Endothelial cell of umbilical vein (primary cell): ENCODE measurements at regions not wholly inside any gene's neighbourhood (a gene's known extent, or its start where the extent isn't known, plus 50 kb on each side); places are given as distances from the start of the nearest gene placed in this dataset.

Experiments used
- BruUV-seq: library from RNA; stranded (reverse); fragments of 400-500 nt; replicated peaks from 2 replicates; lab custom pipeline; 2021; lab: Mats Ljungman, UMichigan
- CTCF ChIA-PET: fragments of 300-600, 350-600 bp; sonication (Branson Sonifier 250); formaldehyde crosslinking; loops from one replicate; lab custom pipeline; 2021; ENCODE audit warnings: antibody characterized with exemption, inconsistent platforms; lab: Charles Lee
- POLR2A ChIA-PET: fragments of 300-600, 350-600 bp; sonication (Branson Sonifier 250); formaldehyde crosslinking; loops from one replicate; lab custom pipeline; 2021; ENCODE audit warnings: antibody characterized with exemption, inconsistent platforms; lab: Charles Lee
- DNase-seq: peaks from one replicate; pipeline ENCODE4 v3.0.0-alpha.2; 2011; ENCODE audit warnings: low read depth, low spot score
- FAIRE-seq: peaks from 2 replicates; lab custom pipeline; 2011; peaks lifted over from hg19 to GRCh38; lab: Jason Lieb, UNC
- H2AFZ ChIP-seq: 2 replicates; pipeline ENCODE4 v1.6.0; 2012; ENCODE audit warnings: low read depth, low read length, control low read depth, inconsistent platforms
- H3K27ac ChIP-seq: 2 replicates; pipeline ENCODE4 v1.5.1; 2011; ENCODE audit warnings: low read depth, mild to moderate bottlenecking, control low read depth, low read length, moderate library complexity; ENCODE audit not compliant: insufficient read depth
- H3K27me3 ChIP-seq, 2 experiments: 2 replicates each; pipeline versions ENCODE4 v1.6.0 to v1.6.1; 2011; ENCODE audit warnings: low read length in 2 of 2, mixed read lengths in 1 of 2; ENCODE audit not compliant: control insufficient read depth in 2 of 2, insufficient read depth in 2 of 2
- H3K36me3 ChIP-seq, 2 experiments: 2 replicates in 1 of 2; 3 replicates in 1 of 2; pipeline ENCODE4 v1.5.1; 2011; ENCODE audit warnings: low read length in 2 of 2, mild to moderate bottlenecking in 1 of 2, moderate library complexity in 1 of 2; ENCODE audit not compliant: control insufficient read depth in 2 of 2, insufficient read depth in 2 of 2; ENCODE audit errors: extremely low read depth in 1 of 2
- H3K4me1 ChIP-seq: 3 replicates; pipeline ENCODE4 v1.5.1; 2011; ENCODE audit warnings: mild to moderate bottlenecking, low read length; ENCODE audit not compliant: control insufficient read depth, insufficient read depth; ENCODE audit errors: extremely low read depth
- H3K4me2 ChIP-seq: 2 replicates; pipeline ENCODE4 v1.6.1; 2011; ENCODE audit warnings: low read length, control low read depth, mixed read lengths; ENCODE audit not compliant: insufficient read depth
- H3K4me3 ChIP-seq, 3 experiments: fragments of 200-600 bp in 1 of 3; sonication (generic), shearing (Covaris generic) in 1 of 3; replicated peaks in 1 of 3; 2 replicates each; pipeline ENCODE4 v1.5.1; 2011 to 2016; ENCODE audit warnings: control low read depth in 3 of 3, low read length in 3 of 3, mild to moderate bottlenecking in 2 of 3, inconsistent platforms in 1 of 3, low read depth in 1 of 3, moderate library complexity in 1 of 3; ENCODE audit not compliant: insufficient read depth in 1 of 3
- H3K79me2 ChIP-seq: 2 replicates; pipeline ENCODE4 v1.6.0; 2012; ENCODE audit warnings: low read length, inconsistent platforms; ENCODE audit not compliant: control insufficient read depth, insufficient read depth
- H3K9ac ChIP-seq: replicated peaks from 2 replicates; pipeline ENCODE3; 2011; ENCODE audit warnings: low read length, control low read depth; ENCODE audit not compliant: insufficient read depth; ENCODE audit errors: extremely low read depth
- H3K9me1 ChIP-seq: replicated peaks from 3 replicates; pipeline ENCODE4 v1.6.0; 2011; ENCODE audit warnings: mild to moderate bottlenecking, low read length; ENCODE audit not compliant: control insufficient read depth, insufficient read depth; ENCODE audit errors: extremely low read depth
- H3K9me3 ChIP-seq: replicated peaks from 2 replicates; pipeline ENCODE4 v1.5.1; 2012; ENCODE audit warnings: low read length, inconsistent platforms; ENCODE audit not compliant: control insufficient read depth, insufficient read depth
- H4K20me1 ChIP-seq: replicated peaks from 2 replicates; pipeline ENCODE3; 2011; ENCODE audit warnings: mild to moderate bottlenecking, low read length; ENCODE audit not compliant: control insufficient read depth, insufficient read depth; ENCODE audit errors: extremely low read depth
- EZH2 ChIP-seq: IDR thresholded peaks from 2 replicates; pipeline ENCODE4 v1.6.1; 2012; ENCODE audit warnings: borderline replicate concordance, low read depth, mild to moderate bottlenecking, moderate library complexity, low read length, inconsistent platforms; ENCODE audit not compliant: severe bottlenecking
- FOS ChIP-seq: IDR thresholded peaks from 2 replicates; pipeline ENCODE4 v1.6.1; 2011; ENCODE audit warnings: mild to moderate bottlenecking, low read length, moderate library complexity, borderline replicate concordance; ENCODE audit not compliant: insufficient read depth
- GATA2 ChIP-seq: IDR thresholded peaks from 2 replicates; pipeline ENCODE4 v1.7.0; 2011; ENCODE audit warnings: low read depth, mild to moderate bottlenecking, moderate library complexity, mixed read lengths, low read length; ENCODE audit not compliant: insufficient read length, insufficient read depth
- JUN ChIP-seq: IDR thresholded peaks from 2 replicates; pipeline ENCODE4 v1.6.1; 2011; ENCODE audit warnings: borderline replicate concordance, low read depth; ENCODE audit not compliant: insufficient read length, insufficient read depth
- MYC ChIP-seq: IDR thresholded peaks from one replicate; pipeline ENCODE4 v1.6.1; 2011; ENCODE audit warnings: mild to moderate bottlenecking, low read depth, low read length
- POLR2A ChIP-seq: IDR thresholded peaks from 2 replicates; pipeline ENCODE4 v1.6.1; 2012; ENCODE audit warnings: low read depth, mild to moderate bottlenecking, control low read depth, low read length
- POLR2AphosphoS5 ChIP-seq: IDR thresholded peaks from 2 replicates; pipeline ENCODE4 v1.6.1; 2012; ENCODE audit warnings: low read depth, mild to moderate bottlenecking, control low read depth, low read length, moderate library complexity; ENCODE audit not compliant: insufficient read depth
- dilution Hi-C: fragments of 300-500 bp; cut with MboI; formaldehyde crosslinking; loops from one replicate; pipeline ENCODE4 v1.15.0; 2019; ENCODE audit warnings: low sequenced_read_pairs; ENCODE audit not compliant: extremely low pct_ligation_motif_present
- intact Hi-C: fragments of 100-400 bp; cut with micrococcal nuclease; formaldehyde crosslinking; loops from one replicate; pipeline ENCODE4 v1.10.0; 2022
- TF ChIP-seq, protein P1 (sequence below), 2 donors: IDR thresholded peaks; 1 replicate in 1 of 2; 2 replicates in 1 of 2; pipeline ENCODE4 v1.5.1; 2011; ENCODE audit warnings: low read length in 2 of 2, mild to moderate bottlenecking in 2 of 2, moderate library complexity in 2 of 2, control low read depth in 1 of 2, inconsistent platforms in 1 of 2, low read depth in 1 of 2; ENCODE audit not compliant: insufficient read depth in 1 of 2; ENCODE audit errors: extremely low read depth in 1 of 2
- TF ChIP-seq, protein P2 (sequence below): IDR thresholded peaks from 2 replicates; pipeline ENCODE4 v1.6.1; 2011; ENCODE audit not compliant: insufficient read depth, insufficient read length

DNA sequence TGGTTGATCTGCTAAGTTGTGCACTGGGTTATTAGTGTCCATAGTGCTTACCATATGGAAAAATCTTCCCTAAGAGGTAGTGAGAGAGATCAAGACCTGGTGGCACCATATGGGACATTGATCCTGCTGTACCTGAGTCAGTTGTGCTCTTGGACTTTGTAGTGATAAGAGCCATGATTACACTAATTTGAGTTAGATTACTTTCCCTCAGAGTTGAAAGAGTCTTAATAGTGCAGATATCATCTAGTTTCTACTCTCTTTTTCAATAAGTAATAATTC lies 114.2 kb downstream of the KCNE4 start:
- H3K9me3 ChIP-seq, result no peaks in the 10 kb centered on the region
- H3K9ac ChIP-seq, result no peak overlapping the region
- BruUV-seq, result no TSS peak
- no peak for TF ChIP-seq JUN
- DNase-seq (no peak), FAIRE-seq (no peak)
- dilution Hi-C loops (no loop called here), intact Hi-C loops (no loop called here)
- ChIA-PET CTCF (no interaction called here), POLR2A (no interaction called here)
- no peak overlapping the region for H3K27ac ChIP-seq
- H2AFZ ChIP-seq, result no peak overlapping the region
- H3K4me3 ChIP-seq, result no peak overlapping the region
- H4K20me1 ChIP-seq, result no peaks in the 10 kb centered on the region
- H3K27me3 ChIP-seq, result no peaks in the 10 kb centered on the region
- H3K9me1 ChIP-seq, result no peaks in the 10 kb centered on the region
- H3K36me3 ChIP-seq, result no peaks in the 10 kb centered on the region
- no peak overlapping the region for H3K4me2 ChIP-seq
- H3K4me1 ChIP-seq, result no peaks in the 10 kb centered on the region
- H3K79me2 ChIP-seq, result no peaks in the 10 kb centered on the region

DNA sequence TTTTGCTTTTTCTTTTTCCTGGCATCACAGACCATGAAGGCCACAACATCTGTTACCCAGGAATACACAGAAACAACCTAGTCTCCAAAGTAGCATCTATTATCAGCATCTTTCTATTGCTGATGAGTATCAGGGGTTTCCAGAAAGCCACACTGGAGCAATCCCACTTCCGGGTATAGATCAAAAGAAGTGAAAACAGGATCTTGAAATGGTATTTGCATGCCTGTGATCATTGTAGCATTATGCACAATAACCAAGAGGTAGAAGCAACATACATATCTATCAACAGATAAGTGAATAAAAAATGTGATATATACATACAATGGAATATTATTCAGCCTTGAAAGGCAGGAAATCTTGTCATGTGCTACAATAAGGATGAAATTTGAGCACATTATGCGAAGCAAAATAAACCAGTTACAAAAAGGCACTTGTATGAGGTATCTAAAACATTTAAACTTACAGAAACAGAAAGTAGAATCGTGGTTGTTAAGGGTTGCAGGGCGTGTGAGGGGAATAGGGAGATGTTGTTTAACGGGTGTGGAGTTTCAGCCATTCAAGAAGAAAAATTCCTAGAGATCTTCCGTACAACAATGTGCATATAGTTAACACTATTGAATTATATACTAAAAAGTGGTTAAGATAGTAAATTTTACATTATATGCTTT lies 115.1 kb downstream of the KCNE4 start:
- H3K79me2 ChIP-seq, result no peaks in the 10 kb centered on the region
- H3K9me3 ChIP-seq, result no peaks in the 10 kb centered on the region
- no peaks in the 10 kb centered on the region for H3K27me3 ChIP-seq
- H3K9ac ChIP-seq, result no peak overlapping the region
- POLR2A ChIA-PET, result no interaction called here
- H3K36me3 ChIP-seq, result no peaks in the 10 kb centered on the region
- intact Hi-C loops (no loop called here), dilution Hi-C loops (no loop called here)
- no peak overlapping the region for H3K27ac ChIP-seq
- no peak overlapping the region for H3K4me3 ChIP-seq
- TF ChIP-seq, protein P1, sequence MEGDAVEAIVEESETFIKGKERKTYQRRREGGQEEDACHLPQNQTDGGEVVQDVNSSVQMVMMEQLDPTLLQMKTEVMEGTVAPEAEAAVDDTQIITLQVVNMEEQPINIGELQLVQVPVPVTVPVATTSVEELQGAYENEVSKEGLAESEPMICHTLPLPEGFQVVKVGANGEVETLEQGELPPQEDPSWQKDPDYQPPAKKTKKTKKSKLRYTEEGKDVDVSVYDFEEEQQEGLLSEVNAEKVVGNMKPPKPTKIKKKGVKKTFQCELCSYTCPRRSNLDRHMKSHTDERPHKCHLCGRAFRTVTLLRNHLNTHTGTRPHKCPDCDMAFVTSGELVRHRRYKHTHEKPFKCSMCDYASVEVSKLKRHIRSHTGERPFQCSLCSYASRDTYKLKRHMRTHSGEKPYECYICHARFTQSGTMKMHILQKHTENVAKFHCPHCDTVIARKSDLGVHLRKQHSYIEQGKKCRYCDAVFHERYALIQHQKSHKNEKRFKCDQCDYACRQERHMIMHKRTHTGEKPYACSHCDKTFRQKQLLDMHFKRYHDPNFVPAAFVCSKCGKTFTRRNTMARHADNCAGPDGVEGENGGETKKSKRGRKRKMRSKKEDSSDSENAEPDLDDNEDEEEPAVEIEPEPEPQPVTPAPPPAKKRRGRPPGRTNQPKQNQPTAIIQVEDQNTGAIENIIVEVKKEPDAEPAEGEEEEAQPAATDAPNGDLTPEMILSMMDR (IDR thresholded peaks at IDR 0.05; ENCODE audit: extremely low read depth in 1 of 2, insufficient read depth in 1 of 2, low read depth in 1 of 2, low read length in 2 of 2), result no peak
- TF ChIP-seq EZH2 (no peak), POLR2A (no peak), JUN (no peak), POLR2AphosphoS5 (no peak), FOS (no peak), MYC (no peak), GATA2 (no peak)
- TF ChIP-seq, protein P2, sequence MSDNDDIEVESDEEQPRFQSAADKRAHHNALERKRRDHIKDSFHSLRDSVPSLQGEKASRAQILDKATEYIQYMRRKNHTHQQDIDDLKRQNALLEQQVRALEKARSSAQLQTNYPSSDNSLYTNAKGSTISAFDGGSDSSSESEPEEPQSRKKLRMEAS, result no peak
- no peaks in the 10 kb centered on the region for H3K4me1 ChIP-seq
- H3K9me1 ChIP-seq, result no peaks in the 10 kb centered on the region
- BruUV-seq, result no TSS peak
- FAIRE-seq (no peak), DNase-seq (no peak)
- H4K20me1 ChIP-seq, result no peaks in the 10 kb centered on the region
- no peak overlapping the region for H2AFZ ChIP-seq
- H3K4me2 ChIP-seq, result no peak overlapping the region
- CTCF ChIA-PET, result no interaction called here
